ENCODE measurements at regions not wholly inside any gene's neighbourhood (a gene's known extent, or its start where the extent isn't known, plus 50 kb on each side); places are given as distances from the start of the nearest gene placed in this dataset.

- no peak for DNase-seq (ENCODE audit: low read depth in 2 of 2)
These were observed 119.6 kb downstream of the MTX2 start for GRCh38 chr2:176388861-176389260.

GRCh38 chr2:176390276-176391147 is 121.3 kb downstream of the MTX2 start:
- no peak for DNase-seq (ENCODE audit: low read depth in 2 of 2)

DNA sequence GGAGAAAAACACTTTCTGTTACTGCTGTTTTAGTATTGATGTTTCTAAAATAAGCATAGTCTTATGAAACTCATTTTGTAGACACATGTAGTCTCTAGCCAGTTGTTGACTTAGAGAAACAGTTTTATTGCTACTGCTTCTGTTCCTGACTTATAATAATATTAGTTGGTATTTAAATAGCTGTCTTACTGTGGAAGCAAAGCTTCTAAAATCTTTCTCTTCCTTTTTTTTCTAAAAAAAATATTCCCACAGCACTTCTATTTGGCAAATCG is 121.8 kb downstream of the MTX2 start:
- DNase-seq (ENCODE audit: low read depth in 2 of 2) = no peak

GRCh38 chr2:176392249-176392648 is 123.0 kb downstream of the MTX2 start:
- no peak for DNase-seq (ENCODE audit: low read depth in 2 of 2)

GRCh38 chr2:176392744-176393414 is 123.6 kb downstream of the MTX2 start:
- DNase-seq (ENCODE audit: low read depth in 2 of 2) = no peak

GRCh38 chr2:176395273-176395854 is 126.1 kb downstream of the MTX2 start:
- no peak for DNase-seq (ENCODE audit: low read depth in 2 of 2)

DNA sequence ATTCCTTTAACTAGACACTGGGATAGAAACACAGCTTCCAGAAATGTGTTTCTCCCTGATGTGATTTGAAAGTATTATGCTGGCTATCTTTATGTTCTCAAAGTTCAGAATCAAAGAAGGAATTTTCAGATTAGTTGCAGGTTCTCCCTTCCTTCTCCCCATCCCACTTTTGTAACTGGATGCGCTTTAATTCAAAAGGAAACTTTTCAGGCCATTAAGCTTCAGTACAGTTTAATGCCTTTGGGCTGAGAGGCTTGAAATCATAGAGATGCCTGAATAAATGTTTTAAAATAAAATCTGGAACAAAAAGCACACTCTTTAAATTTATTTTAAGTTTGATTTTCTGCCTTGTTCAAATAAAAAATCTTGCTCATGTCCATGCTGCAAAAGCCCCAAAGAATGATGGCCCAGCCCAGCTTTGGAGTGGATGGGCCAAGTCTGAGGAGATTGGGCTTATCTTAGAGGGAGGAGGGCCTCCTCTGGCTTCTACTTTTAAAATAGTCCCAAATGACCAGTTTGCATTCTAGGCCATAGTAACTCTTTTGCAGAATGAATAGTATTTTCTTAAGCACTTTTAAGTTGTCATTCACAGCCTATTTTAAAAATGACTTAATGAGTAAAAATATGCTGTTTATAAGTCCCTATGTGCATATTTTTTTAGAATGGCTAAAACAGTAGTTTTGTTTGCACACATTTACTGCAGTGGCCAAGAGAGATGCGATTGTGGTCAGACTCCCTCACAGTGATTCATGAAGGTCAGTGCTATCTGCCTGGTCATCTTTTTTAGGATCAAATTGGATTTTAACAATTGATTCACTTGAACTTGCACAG is 129.2 kb downstream of the MTX2 start:
- no peak for DNase-seq (ENCODE audit: low read depth in 2 of 2)

DNA sequence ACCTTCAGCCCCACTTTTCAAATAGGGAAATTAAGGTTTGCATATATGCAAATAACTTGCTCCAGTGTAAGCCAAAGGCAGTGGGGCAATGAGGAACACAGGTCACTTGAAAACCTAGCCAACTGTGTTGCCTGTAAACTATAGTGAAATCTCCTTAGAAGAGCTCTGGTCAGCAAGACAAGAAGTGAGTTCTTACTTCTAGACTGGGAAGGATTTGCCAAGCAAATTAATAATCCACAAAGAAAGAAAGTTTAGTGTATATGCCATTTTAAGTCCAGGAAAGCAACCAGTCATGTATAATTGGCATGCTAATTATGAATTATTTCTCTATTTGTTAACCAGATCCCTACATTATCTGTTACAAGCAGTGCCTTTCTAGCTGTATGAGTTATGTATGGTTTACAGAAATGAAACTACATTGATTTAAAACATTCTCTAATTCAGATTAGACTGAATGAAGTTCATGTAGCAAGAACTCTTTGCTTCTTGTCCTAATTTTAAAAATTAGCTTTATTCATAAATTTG is 129.9 kb downstream of the MTX2 start:
- DNase-seq (ENCODE audit: low read depth in 2 of 2) = no peak

- no peak for DNase-seq (ENCODE audit: low read depth in 2 of 2)
These were observed 136.2 kb downstream of the MTX2 start for GRCh38 chr2:176405477-176405876.

GRCh38 chr2:176407706-176408105 is 138.5 kb downstream of the MTX2 start:
- DNase-seq (ENCODE audit: low read depth in 2 of 2) = no peak

DNA sequence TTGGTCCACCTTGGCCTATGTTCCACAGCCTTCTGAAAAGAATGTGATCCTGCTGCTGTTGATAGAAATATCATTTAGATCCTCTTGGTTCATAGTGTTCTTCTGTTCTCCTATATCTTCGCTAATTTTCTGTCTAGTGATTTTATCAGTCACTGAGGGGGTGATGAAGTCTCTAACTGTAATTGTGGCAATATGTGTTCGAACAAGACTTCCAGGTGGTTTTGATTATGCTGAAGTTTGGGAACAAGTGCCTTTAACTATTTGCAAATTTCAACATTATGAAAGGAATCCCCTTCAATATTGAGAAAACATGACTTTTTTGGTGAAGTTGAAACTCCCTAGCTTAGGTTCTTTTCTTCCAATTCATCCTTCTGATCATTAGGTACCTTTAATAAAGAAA is 140.4 kb downstream of the MTX2 start:
- DNase-seq (ENCODE audit: low read depth in 2 of 2) = no peak

DNA sequence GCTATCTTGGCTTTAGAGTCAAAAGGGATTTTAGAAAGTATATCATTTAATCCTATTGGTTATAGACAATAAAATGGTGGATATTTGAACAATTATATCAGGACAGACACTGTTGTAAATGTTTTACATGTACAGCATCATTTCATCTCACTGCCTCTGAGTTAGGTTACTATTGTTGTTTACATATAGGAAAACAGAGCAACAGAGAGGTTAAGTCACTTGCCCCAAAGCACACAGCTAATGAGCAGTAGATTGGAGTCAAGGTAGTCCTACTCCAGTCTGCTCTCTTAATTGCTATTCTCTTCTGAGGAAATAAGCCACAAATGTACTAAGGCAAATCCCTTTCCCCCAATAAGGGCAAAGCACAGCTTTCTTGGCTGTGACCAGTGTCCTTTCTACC is 142.9 kb downstream of the MTX2 start:
- DNase-seq (ENCODE audit: low read depth in 2 of 2) = no peak

DNA sequence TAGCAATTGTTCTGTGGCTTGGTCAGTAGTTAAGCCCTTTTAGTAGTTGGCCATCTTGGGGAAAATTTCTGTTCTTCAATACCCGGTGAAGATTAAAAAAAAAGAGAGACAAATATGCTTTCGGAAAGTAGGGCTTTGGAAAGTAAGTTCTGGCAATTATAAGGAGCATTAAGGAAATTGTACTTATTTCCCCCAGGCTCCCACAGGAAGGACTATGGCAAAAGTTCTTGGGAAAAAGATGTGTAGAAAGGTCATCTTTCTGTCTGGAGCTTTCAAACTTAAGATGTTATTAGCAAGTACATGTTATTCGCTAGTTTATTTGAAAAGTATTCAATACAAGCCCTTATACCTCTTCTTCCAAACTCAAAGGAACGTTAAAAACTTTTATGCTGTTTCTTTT is 144.5 kb downstream of the MTX2 start:
- DNase-seq (ENCODE audit: low read depth in 2 of 2) = no peak

- no peak for DNase-seq (ENCODE audit: low read depth in 2 of 2)
These were observed 145.4 kb downstream of the MTX2 start for GRCh38 chr2:176414641-176415040.

GRCh38 chr2:176415174-176415895 is 146.1 kb downstream of the MTX2 start:
- no peak for DNase-seq (ENCODE audit: low read depth in 2 of 2)

DNA sequence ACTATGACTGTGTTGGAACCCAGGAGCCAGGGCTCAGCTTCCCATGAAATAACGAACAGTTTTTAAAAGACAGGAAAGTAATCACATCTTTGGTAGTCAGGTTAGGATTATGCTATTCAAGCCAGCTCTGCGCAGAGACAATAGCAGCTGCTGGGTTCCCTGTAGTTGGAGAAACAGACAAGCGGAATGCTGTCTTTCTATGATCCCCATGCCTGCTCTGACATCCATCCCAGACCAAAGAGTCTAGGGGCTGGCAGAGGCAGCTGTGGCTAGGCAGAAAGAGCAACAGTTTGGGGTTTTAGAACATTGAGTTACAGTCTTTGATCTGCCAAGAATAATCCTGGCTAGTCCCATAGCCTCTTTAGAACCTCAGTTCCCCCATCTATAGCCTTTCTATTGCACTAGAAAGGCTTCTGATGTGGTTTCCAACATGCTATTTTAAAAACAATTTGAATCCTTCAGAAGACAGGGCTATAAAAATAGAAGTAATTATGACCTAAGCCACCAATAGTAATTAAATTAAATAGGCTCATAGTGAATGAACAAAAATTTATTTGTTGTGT is 146.8 kb downstream of the MTX2 start:
- no peak for DNase-seq (ENCODE audit: low read depth in 2 of 2)

GRCh38 chr2:176418768-176419167 is 149.5 kb downstream of the MTX2 start:
- no peak for DNase-seq (ENCODE audit: low read depth in 2 of 2)

DNA sequence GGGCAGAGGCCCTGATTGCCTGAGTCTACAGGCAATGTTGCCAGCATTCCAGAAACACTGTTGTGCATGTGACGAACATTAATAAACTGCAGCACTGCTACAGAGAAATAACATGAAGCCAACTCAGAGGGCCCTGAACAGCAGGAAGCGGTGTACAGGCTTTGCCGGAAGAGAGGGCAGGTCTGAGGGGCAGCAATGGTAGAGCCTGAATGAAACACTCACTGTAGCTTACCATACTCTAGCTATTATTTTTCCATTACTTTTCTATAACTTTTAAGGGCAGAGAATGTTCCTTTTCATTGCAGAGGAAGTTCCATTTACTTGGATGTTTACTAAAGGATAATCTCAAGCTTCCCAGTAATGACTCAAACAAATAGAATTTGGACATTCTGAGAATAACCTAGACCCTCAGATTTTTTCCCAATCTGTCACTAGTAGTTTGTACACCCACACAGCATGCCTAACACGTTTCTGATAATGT is 150.4 kb downstream of the MTX2 start:
- no peak for DNase-seq (ENCODE audit: low read depth in 2 of 2)

DNA sequence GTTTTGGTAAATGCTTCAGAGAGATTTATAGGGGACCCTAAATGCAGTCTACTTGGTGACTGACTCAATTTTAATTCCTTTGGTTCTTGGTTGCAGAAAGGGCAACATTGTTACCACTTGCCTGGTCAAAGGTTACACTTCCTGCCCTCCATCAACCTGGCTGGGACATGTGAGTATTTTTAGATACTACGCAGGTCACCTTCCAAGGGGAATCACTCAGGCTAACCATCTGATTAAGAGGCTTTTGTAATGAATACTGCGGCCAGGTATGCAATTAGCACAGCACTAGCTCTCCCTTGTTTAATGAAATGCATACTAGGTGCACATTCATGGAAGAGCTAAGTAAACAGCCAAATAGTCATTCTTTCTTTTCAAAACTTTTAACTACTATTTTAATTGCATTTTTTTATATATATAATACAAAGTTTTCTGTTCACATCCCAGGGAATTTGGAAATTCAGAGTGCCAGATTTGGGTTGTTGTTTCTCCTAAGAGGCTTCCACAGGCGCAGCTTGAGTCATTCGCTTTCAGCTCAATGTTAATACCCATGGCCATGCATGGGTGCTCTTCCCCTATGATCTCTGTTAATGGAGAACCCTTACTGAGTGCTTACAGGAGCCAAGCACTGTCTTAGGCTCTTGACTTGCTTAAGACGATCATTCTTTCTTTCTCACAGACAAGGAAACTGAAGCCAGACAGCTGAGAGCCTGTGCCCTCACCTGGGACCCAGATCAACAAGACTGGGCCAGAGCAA is 152.2 kb downstream of the MTX2 start:
- DNase-seq (ENCODE audit: low read depth in 2 of 2) = no peak

GRCh38 chr2:176423819-176424218 is 154.6 kb downstream of the MTX2 start:
- DNase-seq (ENCODE audit: low read depth in 2 of 2) = no peak
